GM18508 (cell line): ENCODE measurements at regions not wholly inside any gene's neighbourhood (a gene's known extent, or its start where the extent isn't known, plus 50 kb on each side); places are given as distances from the start of the nearest gene placed in this dataset.

ENCODE experiments used
- ATAC-seq: cut with Tn5 transposase; IDR thresholded peaks from one replicate; pipeline ENCODE4 v1.9.1; 2021; ENCODE audit warnings: moderate number of reproducible peaks; ENCODE audit not compliant: insufficient read depth, unreplicated experiment

DNA sequence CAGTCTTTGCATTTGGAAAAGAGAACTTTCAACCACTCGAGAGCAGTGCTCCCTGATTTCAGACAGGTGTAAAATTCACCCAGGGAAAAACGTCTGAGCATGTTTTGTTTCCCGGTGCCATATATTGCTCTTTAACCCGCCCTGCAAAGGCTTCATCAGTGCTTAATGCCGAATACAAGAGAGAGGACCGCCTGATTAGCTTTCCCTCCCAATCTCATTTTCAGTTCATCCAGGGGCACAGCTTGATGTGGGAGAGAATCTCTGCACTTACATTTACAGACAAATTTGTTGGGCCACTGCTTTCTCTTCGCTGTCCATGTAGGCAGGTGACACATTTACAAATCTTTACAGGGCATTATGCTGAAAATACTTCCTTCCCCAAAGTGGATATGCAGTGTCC lies 499.1 kb downstream of the LIG4 start:
- no peak for ATAC-seq

DNA sequence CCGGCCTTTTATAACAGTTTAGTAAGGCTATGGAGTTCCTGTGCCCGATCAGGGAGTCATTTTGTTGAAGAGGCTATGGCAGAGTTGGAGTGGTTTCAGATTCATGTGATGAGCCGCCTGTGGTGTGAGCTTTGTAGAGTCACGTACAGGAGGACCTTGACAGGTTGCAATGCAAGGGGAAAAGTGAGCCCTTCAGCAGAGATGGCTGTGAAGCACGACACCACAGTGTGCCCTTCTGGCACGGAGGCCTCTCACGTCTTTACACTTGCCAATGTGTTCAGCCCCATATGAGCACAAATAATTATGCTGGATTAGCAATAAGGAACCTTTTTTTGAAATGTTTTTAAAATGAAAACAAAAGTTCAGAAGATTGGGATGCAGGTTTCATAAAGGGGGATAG lies 499.8 kb downstream of the LIG4 start:
- ATAC-seq = no peak

DNA sequence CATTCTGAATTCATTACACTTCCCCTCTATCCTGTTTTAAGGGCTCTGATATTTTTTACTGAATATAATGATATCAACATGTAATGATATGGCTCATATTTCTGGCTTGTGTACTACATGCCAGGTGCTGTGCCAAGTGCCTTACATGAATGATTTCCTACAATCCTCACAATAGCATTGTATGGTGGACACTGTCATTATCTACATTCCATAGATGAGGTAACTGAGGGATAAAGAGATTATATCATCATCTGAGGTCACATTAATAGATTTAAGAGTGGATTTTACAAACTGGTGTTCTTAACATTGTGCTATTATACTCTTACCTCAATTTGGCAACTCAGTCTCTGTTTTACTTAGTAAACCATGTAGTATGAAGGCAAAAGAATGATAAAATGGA lies 502.0 kb downstream of the LIG4 start:
- ATAC-seq = no peak

- no peak for ATAC-seq
Measured at GRCh38 chr13:107712145-107712860, 503.0 kb downstream of the LIG4 start.

GRCh38 chr13:107690181-107690580 lies 525.2 kb downstream of the LIG4 start:
- no peak for ATAC-seq

DNA sequence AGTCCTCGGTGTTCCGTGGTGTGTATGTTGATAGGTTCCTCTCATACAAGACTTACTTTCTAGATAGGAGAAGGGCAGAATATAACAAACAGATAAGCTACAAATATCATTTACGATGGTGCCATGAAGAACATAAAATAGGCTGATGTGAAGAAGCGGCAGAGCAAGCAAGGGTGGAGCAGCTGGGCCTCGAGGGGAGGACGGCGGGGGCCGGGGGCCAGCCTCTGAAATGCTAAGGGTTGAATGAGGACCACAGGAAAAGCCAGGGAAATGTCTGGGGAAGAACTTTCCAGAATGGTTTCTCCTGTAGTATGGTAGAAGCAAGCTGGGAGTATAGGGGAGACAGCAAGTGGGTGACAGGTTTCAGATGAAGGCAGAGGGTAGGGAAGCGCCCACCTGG lies 529.5 kb downstream of the LIG4 start:
- no peak for ATAC-seq

- no peak for ATAC-seq
Measured at GRCh38 chr13:107681600-107681999, 533.7 kb downstream of the LIG4 start.

DNA sequence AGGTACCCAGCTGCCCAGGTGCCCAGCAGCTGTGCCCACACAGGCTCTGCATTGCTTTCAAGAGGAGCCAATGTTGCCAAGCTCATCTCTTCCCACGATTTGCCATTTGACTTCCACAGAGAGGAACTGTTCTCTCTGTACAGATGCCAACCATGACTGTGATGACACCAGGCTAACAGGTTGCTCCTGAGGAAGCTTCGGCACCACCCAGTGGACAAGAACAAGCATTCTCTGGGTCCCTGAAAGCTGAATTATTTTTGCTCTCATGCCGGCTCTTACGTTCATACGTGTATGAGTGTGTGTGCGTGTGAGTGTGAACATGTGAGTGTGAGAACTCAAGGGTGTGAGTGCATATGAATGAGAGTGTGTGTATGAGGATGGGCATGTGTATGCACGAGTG lies 535.2 kb downstream of the LIG4 start:
- no peak for ATAC-seq

DNA sequence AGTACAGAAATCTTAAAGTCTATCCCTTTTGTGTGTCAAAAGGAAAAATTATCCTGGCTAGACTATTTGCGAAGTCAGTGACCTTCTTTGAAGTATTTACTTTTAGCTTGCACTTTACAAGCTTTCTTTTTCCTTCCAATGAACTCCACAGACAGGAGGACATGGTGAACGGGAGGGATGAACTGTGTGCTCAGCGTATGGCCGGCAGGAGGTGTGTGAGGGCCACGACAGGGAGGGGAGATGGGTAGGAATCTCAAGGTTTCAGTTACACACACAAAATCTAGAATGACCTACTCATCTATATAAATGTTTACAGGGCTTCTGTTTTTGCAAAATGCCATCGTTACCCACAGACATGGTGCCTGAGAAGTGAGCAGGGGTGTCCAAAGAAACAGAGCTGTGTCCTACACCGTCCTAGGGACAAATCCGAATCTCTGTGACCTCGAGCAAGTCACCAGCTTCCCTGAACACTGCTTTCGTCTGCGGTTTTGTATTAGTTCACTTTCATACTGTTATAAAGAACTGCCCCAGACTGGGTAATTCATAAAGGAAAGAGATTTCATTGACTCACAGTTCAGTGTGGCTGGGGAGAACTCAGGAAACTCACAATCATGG lies 537.2 kb downstream of the LIG4 start:
- no peak for ATAC-seq

GRCh38 chr13:107675847-107676550 lies 539.3 kb downstream of the LIG4 start:
- no peak for ATAC-seq

GRCh38 chr13:107669391-107669993 lies 545.8 kb downstream of the LIG4 start:
- no peak for ATAC-seq

GRCh38 chr13:107665926-107666458 lies 549.3 kb downstream of the LIG4 start:
- no peak for ATAC-seq

GRCh38 chr13:107650081-107650701 lies 565.1 kb downstream of the LIG4 start:
- no peak for ATAC-seq

- no peak for ATAC-seq
Measured at GRCh38 chr13:107649079-107649478, 566.3 kb downstream of the LIG4 start.

DNA sequence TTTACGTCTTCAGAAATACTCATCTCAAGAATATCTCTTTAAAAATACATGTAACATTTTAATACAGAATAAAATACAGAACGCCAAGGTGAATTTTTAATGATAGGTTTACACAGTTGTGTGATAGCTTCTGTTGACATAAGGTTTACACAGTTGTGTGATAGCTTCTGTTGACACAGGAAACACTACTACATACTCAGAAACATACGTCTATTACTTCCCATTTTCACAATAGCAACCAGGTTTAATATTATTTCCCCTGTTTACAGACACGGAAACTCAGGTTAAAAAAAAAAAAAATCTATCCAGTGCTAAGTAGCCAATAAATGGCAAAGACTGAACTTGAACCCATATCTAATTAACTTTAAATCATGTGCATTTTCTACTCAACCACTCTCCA lies 571.2 kb downstream of the LIG4 start:
- ATAC-seq = no peak

GRCh38 chr13:107643615-107644014 lies 571.7 kb downstream of the LIG4 start:
- no peak for ATAC-seq

DNA sequence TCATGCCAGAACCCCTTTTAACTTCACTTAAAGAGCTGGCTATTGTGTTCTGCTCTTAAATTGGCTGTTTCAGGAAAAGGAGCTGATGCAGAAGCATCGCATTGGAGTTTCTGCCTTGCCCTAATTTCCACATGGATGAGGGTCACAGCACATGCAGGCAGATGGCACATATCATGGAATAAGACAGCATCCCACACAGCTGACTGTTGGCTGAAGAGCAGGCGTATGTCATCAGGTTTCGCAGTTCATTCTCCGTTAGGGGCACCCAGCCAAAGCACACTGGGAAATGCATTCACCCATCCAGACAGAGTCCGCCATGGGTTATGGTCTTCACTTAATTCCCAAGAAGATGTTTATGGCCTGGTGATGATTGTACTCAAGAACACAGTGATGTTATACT lies 572.5 kb downstream of the LIG4 start:
- no peak for ATAC-seq

GRCh38 chr13:107641574-107641973 lies 573.8 kb downstream of the LIG4 start:
- no peak for ATAC-seq

DNA sequence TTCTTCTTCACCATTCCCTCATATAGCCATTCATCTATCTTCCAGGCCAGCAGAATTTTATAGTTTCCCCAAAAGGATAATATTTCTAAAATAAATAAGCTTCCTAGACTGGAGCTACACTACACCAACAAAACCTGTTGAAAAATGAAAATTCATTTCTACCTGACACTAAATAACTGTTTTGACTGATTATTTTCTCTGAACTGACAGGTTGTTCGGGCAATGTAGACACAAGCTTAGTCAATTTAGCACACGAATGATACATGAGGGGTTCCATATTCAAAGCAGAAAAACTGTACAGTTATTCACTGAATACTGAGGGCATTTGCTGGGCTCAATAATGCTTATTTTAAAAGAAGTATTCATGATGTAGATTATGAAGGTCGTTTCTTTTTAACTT lies 589.7 kb downstream of the LIG4 start:
- ATAC-seq = no peak

GRCh38 chr13:107617527-107617926 lies 597.8 kb downstream of the LIG4 start:
- ATAC-seq = no peak

DNA sequence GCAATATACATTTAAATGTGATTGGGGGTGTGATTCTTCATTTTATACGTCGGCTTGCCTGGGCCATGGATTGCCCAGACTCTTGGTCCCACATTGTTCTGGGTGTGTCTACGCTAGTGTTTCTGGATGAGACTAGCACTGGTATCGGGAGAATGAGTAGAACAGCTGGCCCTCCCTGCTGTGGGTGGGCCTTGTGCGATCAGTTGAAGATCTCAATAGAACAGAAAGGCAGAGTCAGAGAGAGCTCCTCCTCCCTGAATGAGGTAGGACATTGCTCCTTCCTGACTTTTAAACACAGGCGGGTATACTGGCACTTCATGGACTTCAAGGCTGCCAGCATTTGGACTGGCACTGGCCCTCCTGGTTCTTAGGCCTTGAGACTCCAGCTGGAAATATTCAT lies 603.0 kb downstream of the LIG4 start:
- no peak for ATAC-seq
